ENCODE measurements at regions not wholly inside any gene's neighbourhood (a gene's known extent, or its start where the extent isn't known, plus 50 kb on each side); places are given as distances from the start of the nearest gene placed in this dataset.
A peak's percentile ranks its signal among the peaks of the same experiment; 100 is the strongest.

DNA sequence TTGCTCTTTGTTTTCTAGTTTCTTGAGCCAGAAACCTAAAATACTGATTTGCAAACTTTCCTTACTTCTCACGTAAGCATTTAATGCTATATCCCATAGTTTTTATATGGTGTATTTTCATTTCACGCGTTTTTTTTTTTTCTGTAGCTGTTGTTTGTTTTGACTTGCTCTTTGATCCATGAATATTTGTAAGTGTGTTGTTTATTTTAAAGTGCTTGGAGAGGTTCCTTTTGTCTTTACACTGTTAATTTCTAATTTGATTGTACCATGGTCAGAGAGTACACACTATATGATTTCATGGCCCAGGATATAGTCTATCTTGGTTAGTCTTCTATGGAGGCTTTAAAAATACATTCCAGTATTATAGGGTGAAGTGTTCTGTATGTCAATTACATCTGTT is 84.8 kb upstream of the RNF217 start:
- no peak for DNase-seq

DNA sequence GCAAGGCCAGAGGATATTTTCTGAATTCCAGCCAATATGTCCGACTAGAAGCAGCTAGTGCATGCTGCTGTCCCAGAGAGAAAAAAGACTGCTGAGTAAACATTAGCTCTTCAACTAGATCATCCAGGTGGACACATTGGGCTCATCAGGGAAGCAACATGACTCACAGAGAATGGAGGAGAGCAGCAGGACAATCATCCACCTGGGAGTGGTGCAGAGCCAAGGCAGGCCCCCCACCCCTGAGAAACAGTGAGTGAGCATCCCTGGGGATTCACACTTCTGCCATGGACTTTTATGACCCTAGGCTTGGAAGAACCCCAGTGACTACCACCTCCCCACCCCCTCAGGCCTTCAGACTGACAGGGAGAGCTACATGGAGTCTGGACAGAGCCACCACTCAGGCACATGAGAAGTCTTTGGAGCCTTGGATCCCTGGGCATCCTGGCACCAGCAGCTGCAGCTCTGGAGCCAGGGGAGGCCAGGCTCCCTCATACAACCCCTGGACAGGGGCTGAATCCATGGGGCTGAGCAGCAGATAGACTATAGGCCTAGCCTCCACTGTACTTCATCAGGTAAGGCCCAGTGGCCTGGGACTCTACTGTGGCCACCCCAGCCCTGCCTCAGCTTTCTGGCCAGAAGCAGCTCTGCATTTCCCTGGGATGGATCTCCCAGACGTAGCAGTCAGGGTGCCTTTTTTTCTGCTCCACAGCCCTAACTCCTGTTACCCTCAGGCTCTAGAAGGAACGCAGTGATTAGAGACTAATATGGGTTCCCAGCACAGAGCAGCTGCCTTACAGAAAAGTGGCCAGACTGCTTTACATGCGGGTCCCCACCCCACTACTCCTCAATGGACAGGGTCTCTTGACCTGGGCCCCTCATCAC is 82.9 kb upstream of the RNF217 start:
- no peak for DNase-seq

DNA sequence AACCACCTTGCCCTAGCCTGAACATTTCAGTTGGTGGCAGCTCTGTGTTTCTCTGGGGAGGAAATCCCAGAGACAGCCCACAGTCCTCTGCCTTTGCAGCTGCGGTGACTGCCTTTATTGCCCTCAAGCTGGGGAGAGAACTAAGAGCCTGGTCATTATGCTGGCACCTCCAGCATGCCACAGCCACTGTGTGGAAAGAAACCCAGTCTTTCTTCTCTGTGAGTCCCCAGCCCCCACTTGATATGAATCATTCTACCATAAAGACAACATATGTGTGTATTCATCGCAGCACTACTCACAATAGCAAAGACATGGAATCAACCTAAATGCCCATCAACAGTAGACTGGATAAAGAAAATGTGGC is 82.3 kb upstream of the RNF217 start:
- no peak for DNase-seq

DNA sequence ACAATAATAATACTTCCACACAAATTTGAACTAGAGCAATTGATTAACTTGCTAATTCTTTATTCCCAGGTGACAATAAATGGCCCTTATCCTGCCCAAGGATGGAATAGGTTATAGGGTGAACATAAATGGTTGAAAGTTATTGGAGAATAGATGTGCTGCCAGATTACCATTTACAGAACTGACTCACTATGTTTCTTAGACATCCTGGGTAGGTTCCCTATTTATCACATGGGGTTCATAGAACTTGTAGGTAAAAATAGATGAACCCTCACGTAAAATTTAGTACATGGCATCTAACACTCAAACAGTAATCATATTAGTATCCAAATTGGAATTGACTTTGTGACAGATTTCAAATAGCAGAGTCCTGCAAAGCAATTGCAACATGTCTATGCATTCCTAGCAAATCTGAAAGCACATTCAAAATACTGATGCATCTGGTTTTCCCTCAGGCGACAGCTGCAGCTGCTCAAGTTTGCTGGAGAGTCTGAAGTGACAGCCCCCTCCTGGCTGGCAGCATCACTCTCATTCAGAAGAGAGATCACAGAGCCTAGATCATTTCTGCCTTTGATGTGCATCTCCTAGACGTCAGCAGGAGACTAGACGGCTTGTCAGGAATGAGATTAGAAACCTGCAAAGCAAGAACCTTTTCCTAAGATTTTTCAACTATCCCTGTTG is 80.2 kb upstream of the RNF217 start:
- peak; percentile 39 for DNase-seq

DNA sequence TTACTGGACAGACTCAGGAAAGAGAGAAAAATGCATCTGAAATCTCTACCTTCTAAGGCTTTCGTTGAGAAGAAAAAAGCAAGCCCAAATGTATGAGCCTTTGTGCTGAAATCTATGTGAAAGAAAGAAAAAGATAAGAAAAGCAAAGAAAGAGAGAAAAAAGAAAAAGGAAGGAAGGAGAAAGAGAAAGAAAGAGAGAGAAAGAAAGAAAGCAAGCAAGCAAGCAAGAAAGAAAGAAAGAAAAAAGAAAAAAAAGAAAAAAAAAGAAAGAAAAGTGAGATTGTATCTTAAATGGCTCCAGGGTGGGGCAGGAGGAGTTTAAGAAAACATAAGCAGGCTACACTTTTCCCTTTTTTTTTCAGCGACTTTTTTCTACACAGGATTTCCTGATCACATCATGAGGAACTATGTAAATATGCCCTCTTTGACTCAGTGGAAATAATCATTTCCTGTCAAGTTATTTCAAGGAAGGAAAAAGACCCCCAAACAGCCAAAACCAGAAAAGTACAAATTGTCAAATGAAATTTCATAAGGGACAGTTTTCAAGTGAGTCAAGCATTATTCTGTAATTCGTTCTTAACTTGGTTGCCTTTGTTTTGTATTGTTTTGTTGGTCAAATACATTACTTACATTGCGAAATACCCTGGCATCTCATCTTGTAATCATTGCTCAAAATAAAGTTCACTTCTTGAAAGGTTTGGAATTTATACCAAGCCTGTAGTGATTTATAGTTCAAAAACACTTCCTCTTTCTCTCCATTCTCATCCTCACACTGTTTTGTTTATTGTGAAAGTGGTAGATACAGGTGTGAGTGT is 79.5 kb upstream of the RNF217 start:
- DNase-seq, result no peak

DNA sequence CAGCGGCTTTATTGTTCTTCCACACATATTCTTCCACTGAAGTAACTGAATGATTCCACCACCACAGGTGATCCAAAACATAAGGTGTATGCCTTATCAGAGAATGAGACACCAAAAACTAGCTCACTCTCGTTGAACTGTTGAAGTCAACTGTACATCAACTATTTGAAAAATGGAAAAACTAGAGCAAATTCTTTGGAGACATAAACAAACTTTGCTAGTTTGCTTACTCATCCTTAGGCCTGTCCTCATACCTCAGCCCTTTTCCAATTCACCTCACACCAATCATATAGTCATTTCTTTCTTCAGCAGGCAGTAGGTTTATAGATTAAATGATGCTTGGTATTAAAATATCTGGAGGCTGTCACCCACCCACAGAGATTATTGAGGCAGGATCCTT is 77.1 kb upstream of the RNF217 start:
- no peak for DNase-seq

DNA sequence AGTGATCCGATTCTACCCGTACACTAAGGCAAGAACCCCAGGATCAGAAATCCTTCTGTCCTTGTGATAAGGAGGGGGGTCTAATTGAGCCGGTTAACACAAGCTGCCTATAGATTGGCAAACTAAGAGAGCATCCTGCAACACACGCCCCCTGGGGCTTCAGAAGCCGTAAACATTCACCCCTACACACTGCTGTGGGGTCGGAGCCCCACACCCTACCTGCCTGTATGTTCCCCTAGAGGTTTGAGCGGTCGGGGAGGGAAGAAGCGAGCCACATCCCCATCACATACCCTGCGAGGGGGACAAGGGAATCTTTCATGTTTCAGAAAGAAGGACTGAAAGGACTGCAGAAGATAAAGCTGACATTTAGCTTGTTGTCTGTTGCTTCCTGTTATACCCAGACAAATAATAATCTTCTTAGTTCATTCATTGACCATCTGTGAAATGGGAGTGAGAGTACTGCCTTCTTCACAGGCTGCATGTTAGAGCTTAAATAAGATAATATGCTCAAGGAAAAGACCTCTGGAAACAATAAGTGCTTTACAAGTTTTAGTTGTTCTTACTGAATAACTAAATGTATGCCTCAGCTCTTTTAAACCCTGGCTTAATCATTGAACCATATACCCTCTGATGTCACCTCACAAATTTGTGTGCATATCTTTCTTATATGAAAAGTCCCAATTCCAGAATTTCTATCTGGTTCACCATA is 74.2 kb upstream of the RNF217 start:
- DNase-seq, result no peak

DNA sequence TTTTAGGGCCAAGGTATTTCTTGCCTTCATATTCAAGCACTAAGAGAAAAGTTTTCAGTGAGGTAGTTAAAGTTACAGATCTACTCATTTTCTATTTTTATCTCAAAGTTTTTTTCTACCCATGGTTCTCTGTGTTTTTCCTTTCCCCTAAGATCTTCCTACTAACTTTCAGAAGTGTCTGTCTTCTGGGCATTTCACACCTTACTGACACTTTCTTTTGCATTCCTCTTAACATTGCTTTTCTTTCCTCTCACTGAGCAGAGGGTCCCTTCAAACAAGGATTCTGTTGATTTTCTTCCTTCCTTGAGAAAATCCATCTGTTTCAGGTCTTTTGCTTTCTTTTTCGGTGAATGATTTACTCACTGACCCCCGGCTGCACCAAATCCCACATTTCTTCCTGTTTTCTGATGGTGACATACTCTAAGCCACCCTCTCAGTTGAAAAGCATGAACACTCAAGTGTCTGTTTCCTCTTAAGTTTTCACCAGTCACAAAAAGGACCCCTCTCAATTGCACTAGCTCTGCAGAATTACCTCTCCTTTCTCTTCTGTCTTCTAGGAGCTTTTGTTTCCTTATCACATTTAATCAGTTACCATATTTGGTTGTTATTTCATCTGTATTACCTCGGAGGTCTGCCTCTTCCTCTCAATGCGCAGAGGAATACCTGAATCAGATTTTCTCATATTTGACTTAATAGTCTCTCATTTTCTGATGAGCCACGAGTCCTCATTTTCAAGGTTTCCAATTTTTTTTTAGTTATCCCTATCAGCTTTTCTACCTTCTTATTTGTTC is 73.5 kb upstream of the RNF217 start:
- DNase-seq, result no peak

DNA sequence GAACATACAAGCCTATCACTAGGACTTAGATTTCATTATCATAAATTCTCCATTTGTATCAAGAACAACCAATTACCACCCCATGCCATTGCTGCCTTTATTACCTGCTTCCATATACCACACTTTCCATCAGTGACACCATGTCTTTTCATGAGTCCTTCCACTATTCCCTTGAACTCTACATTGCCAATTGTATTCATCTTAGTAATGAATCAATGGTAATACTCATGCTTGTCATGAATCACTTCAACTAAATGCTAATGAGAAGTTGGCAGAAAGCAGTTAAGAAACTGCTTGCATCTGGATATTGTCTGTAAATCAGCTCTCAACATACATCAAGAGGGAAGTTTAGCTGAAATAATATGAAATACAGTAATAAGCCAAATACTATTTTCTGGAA is 61.2 kb upstream of the RNF217 start:
- no peak for DNase-seq

DNA sequence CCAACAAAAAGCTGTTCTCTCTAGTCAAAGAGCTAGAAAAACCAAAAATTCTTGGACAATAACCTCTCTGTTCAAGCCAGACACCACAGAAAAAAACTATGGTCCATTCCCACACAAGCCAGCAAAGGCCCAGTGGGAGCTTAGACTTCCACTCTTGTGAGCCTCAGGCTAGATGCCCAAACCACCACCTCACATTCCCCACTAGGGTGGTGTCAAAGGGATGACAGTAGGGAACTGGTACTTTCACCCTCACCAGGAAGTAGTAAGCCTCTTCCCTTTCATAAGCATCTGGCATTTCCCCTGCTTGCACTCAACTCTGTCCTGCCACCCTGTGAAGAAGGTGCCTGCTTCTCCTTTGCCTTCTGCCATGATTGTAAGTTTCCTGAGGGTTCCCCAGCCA is 58.4 kb upstream of the RNF217 start:
- DNase-seq, result no peak

DNA sequence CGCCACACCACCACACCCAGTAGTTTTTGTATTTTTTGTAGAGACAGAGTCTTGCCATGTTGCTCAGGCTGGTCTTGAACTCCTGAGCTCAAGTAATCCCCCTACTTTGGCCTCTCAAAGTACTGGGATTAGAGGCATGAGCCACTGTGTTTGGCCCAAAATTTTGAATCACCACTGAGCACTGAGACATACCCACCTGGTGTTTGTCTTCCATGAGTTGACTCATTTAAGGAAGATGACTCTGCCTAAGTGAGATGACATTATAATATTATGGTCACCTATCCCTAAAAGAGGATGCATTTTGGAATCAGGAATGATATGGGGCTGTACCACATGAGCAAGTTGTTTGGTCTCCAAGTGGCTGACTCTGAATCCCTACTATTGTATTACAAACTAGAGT is 54.6 kb upstream of the RNF217 start:
- DNase-seq, result no peak
